SK-N-SH (cell line): ENCODE measurements at regions not wholly inside any gene's neighbourhood (a gene's known extent, or its start where the extent isn't known, plus 50 kb on each side); places are given as distances from the start of the nearest gene placed in this dataset.

Experiments
- CTCF ChIA-PET: fragments of 300-600, 350-600 bp; formaldehyde crosslinking; extraction: SDS; loops from one replicate; lab custom pipeline; 2021; lab: Yijun Ruan, JAX
- POLR2A ChIA-PET: fragments of 350-600 bp; sonication (Branson Sonifier 250); formaldehyde crosslinking; extraction: SDS; loops from one replicate; lab custom pipeline; 2020; ENCODE audit warnings: antibody characterized with exemption, inconsistent platforms; lab: Yijun Ruan, JAX
- DNase-seq: peaks from one replicate; pipeline ENCODE4 v3.0.0; 2012
- H2AFZ ChIP-seq: fragments of 200-600 bp; sonication (generic); 2 replicates; pipeline ENCODE4 v1.8.1; 2016; ENCODE audit warnings: antibody characterized with exemption, mild to moderate bottlenecking, low read depth
- H3F3A ChIP-seq: fragments of 200-600 bp; sonication (generic); replicated peaks from 2 replicates; pipeline ENCODE3; 2016; ENCODE audit warnings: antibody characterized with exemption, mild to moderate bottlenecking; ENCODE audit not compliant: insufficient read depth
- H3K27ac ChIP-seq, 2 experiments: fragments of 200-500 bp in 1 of 2; fragments of 200-600 bp in 1 of 2; sonication (Bioruptor generic) in 1 of 2; sonication (generic), shearing (Covaris generic) in 1 of 2; 2 replicates each; pipeline versions ENCODE4 v1.5.1 to v1.6.1; 2014 to 2016; ENCODE audit warnings: low read depth in 2 of 2, inconsistent platforms in 1 of 2, low read length in 1 of 2, mild to moderate bottlenecking in 1 of 2, mixed read lengths in 1 of 2
- H3K27me3 ChIP-seq: fragments of 200-600 bp; sonication (generic), shearing (Covaris generic); 2 replicates; pipeline ENCODE4 v1.6.1; 2016; ENCODE audit warnings: mixed run types; ENCODE audit not compliant: insufficient read depth
- H3K36me3 ChIP-seq, 2 experiments: fragments of 200-500 bp in 1 of 2; fragments of 200-600 bp in 1 of 2; sonication (Bioruptor generic) in 1 of 2; sonication (generic) in 1 of 2; replicated peaks in 1 of 2; 2 replicates each; pipeline versions ENCODE3 to v1.5.1; 2014 to 2016; ENCODE audit warnings: low read length in 1 of 2, mild to moderate bottlenecking in 1 of 2; ENCODE audit not compliant: insufficient read depth in 2 of 2, control insufficient read depth in 1 of 2
- H3K4me1 ChIP-seq, 2 experiments: fragments of 200-500 bp in 1 of 2; fragments of 200-600 bp in 1 of 2; sonication (Bioruptor generic) in 1 of 2; sonication (generic), shearing (Covaris generic) in 1 of 2; 2 replicates each; pipeline versions ENCODE4 v1.5.1 to v1.6.1; 2014 to 2016; ENCODE audit warnings: low read depth in 1 of 2, low read length in 1 of 2, mixed run types in 1 of 2; ENCODE audit not compliant: insufficient read depth in 2 of 2, control insufficient read depth in 1 of 2
- H3K4me2 ChIP-seq: fragments of 200-600 bp; sonication (generic), shearing (Covaris generic); 2 replicates; pipeline ENCODE4 v1.6.1; 2017; ENCODE audit warnings: mixed run types
- H3K4me3 ChIP-seq, 2 experiments: fragments of 200-500 bp in 1 of 2; fragments of 200-600 bp in 1 of 2; sonication (Bioruptor generic) in 1 of 2; sonication (generic), shearing (Covaris generic) in 1 of 2; 2 replicates each; pipeline versions ENCODE4 v1.5.1 to v1.8.1; 2014 to 2016; ENCODE audit warnings: low read depth in 2 of 2, inconsistent platforms in 1 of 2, low read length in 1 of 2, mild to moderate bottlenecking in 1 of 2, mixed read lengths in 1 of 2, moderate library complexity in 1 of 2
- H3K79me2 ChIP-seq: fragments of 200-600 bp; sonication (generic); 2 replicates; pipeline ENCODE4 v1.8.1; 2017; ENCODE audit warnings: mild to moderate bottlenecking; ENCODE audit not compliant: insufficient read depth
- H3K9ac ChIP-seq: fragments of 200-600 bp; sonication (generic); 2 replicates; pipeline ENCODE4 v1.6.1; 2017; ENCODE audit warnings: mixed run types
- H3K9me2 ChIP-seq: fragments of 200-600 bp; sonication (generic); 2 replicates; pipeline ENCODE4 v1.6.1; 2017; ENCODE audit warnings: mixed run types
- H3K9me3 ChIP-seq: fragments of 200-600 bp; sonication (generic); 2 replicates; pipeline ENCODE4 v1.6.1; 2017; ENCODE audit warnings: mixed run types, mild to moderate bottlenecking, moderate library complexity
- H4K20me1 ChIP-seq: fragments of 200-600 bp; sonication (generic); 2 replicates; pipeline ENCODE4 v1.6.1; 2017; ENCODE audit warnings: mild to moderate bottlenecking, mixed run types; ENCODE audit not compliant: insufficient read depth
- ELF1 ChIP-seq: IDR thresholded peaks from 2 replicates; pipeline ENCODE4 v1.4.0; 2012
- EP300 ChIP-seq, 2 experiments: IDR thresholded peaks; 2 replicates each; pipeline versions ENCODE4 v1.4.0 to v1.6.1; 2012; ENCODE audit warnings: borderline replicate concordance in 1 of 2, low read depth in 1 of 2, low read length in 1 of 2
- EZH2phosphoT487 ChIP-seq: fragments of 200-600 bp; sonication (generic); IDR thresholded peaks from 2 replicates; pipeline ENCODE4 v1.6.1; 2017; ENCODE audit warnings: low read depth, mixed run types, mild to moderate bottlenecking, antibody characterized with exemption, moderate library complexity, borderline replicate concordance
- GABPA ChIP-seq: IDR thresholded peaks from 2 replicates; pipeline ENCODE4 v1.4.0; 2012; ENCODE audit warnings: low read depth, mild to moderate bottlenecking
- IRF3 ChIP-seq: fragments of 150-350 bp; IDR thresholded peaks from 2 replicates; pipeline ENCODE4 v1.6.1; 2016; ENCODE audit warnings: mild to moderate bottlenecking, low read depth, low read length
- MEF2A ChIP-seq: IDR thresholded peaks from 2 replicates; pipeline ENCODE4 v1.4.0; 2012; ENCODE audit warnings: low read depth, borderline replicate concordance
- NRF1 ChIP-seq: IDR thresholded peaks from 2 replicates; pipeline ENCODE4 v1.6.1; 2012; ENCODE audit warnings: low read depth, mild to moderate bottlenecking, low read length
- RAD21 ChIP-seq: IDR thresholded peaks from 2 replicates; pipeline ENCODE4 v1.6.1; 2012; ENCODE audit warnings: mild to moderate bottlenecking, low read length
- RXRA ChIP-seq: IDR thresholded peaks from 2 replicates; pipeline ENCODE4 v1.4.0; 2012; ENCODE audit warnings: low read depth, mild to moderate bottlenecking, borderline replicate concordance
- SMC3 ChIP-seq: IDR thresholded peaks from 2 replicates; pipeline ENCODE4 v1.6.1; 2012; ENCODE audit warnings: low read depth, low read length, improper control_type of control experiment
- TCF12 ChIP-seq: IDR thresholded peaks from 2 replicates; pipeline ENCODE4 v1.4.0; 2012
- TEAD4 ChIP-seq: IDR thresholded peaks from 2 replicates; pipeline ENCODE4 v1.4.0; 2012; ENCODE audit warnings: mild to moderate bottlenecking, borderline replicate concordance; ENCODE audit not compliant: insufficient read depth
- YY1 ChIP-seq: IDR thresholded peaks from 2 replicates; pipeline ENCODE4 v1.4.0; 2012; ENCODE audit warnings: low read depth, mild to moderate bottlenecking
- WGBS: methylation state at CpG from one replicate; pipeline ENCODE4 v1.1.6; 2017; ENCODE audit warnings: low lambda C conversion rate; 5-methylcytosine and 5-hydroxymethylcytosine counted together
- TF ChIP-seq, protein P1 (sequence below): IDR thresholded peaks from 2 replicates; pipeline ENCODE4 v1.4.0; 2012; ENCODE audit warnings: low read depth
- TF ChIP-seq, protein P2 (sequence below): IDR thresholded peaks from 2 replicates; pipeline ENCODE4 v1.4.0; 2012; ENCODE audit warnings: low read depth, borderline replicate concordance

DNA sequence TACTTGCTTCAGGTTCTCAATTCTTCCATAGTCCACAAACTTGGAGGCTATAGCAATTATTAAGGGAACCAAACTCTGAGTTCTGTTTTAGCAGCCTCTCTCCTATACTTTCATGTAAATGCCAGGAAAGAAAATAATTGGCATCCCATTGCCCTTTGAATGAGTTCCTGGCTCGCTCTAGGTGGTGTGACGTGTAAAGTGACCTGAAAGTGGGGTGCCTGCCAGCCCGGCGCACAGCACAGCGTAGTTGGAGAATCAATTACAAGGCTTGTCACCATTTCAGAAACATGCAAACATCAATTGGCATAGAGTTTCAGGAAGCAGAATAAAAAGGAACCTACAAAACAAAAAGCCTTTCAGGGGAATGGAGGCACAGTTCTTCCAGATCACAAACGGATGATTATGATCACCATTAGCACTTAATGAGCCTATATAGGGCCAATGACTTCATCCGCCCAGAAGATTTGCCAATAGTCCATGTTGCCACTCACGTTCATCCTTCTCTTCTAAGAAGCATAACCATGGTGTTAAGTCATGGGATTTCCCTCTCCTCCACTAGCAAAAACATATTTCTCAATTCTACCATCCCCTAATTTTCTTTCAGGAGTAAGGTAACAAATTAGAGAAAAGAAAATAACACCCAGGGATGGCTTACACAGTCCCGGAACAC, 354.6 kb upstream of the ADGRL2 start:
- H2AFZ ChIP-seq: no peak overlapping the region
- H3K36me3 ChIP-seq: no peaks in the 10 kb centered on the region
- no peaks in the 10 kb centered on the region for H3K79me2 ChIP-seq
- H3F3A ChIP-seq: no peaks in the 10 kb centered on the region
- CTCF ChIA-PET: no interaction called here
- no peak for TF ChIP-seq MEF2A
- TF ChIP-seq, protein P1, sequence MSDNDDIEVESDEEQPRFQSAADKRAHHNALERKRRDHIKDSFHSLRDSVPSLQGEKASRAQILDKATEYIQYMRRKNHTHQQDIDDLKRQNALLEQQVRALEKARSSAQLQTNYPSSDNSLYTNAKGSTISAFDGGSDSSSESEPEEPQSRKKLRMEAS: no peak
- no peak for TF ChIP-seq ELF1
- no peak for TF ChIP-seq NRF1
- TF ChIP-seq, protein P2, sequence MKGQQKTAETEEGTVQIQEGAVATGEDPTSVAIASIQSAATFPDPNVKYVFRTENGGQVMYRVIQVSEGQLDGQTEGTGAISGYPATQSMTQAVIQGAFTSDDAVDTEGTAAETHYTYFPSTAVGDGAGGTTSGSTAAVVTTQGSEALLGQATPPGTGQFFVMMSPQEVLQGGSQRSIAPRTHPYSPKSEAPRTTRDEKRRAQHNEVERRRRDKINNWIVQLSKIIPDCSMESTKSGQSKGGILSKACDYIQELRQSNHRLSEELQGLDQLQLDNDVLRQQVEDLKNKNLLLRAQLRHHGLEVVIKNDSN: no peak
- no peak for TF ChIP-seq YY1
- no peak for TF ChIP-seq RXRA
- no peak for TF ChIP-seq EP300 (IDR thresholded peaks at IDR 0.05; ENCODE audit: borderline replicate concordance in 1 of 2, low read depth in 1 of 2, low read length in 1 of 2)
- no peak for TF ChIP-seq TEAD4
- TF ChIP-seq TCF12: no peak
- TF ChIP-seq GABPA: no peak
- TF ChIP-seq IRF3: no peak
- no peak for TF ChIP-seq RAD21
- no peak for TF ChIP-seq SMC3
- no peak for TF ChIP-seq EZH2phosphoT487
- no peak overlapping the region for H3K9ac ChIP-seq
- no peaks in the 10 kb centered on the region for H3K9me2 ChIP-seq
- POLR2A ChIA-PET: no interaction called here
- no peaks in the 10 kb centered on the region for H3K9me3 ChIP-seq
- DNase-seq: no peak
- no peak overlapping the region for H3K27ac ChIP-seq
- 77% methylated on average over 9 of the region's 9 CpGs for WGBS
- H3K4me2 ChIP-seq: no peak overlapping the region
- no peaks in the 10 kb centered on the region for H3K4me1 ChIP-seq
- no peaks in the 10 kb centered on the region for H3K27me3 ChIP-seq
- H4K20me1 ChIP-seq: no peaks in the 10 kb centered on the region
- H3K4me3 ChIP-seq: no peak overlapping the region

GRCh38 chr1:81443288-81443687, 357.4 kb upstream of the ADGRL2 start:
- Histone ChIP-seq H3K27me3 (no peaks in the 10 kb centered on the region), H3K4me1 (no peaks in the 10 kb centered on the region)
- DNase-seq: no peak
- POLR2A ChIA-PET: no interaction called here
- TF ChIP-seq MEF2A (no peak), ELF1 (no peak)
- TF ChIP-seq, all 33 proteins: peak for 0
- Histone ChIP-seq H3F3A (no peaks in the 10 kb centered on the region), H3K9ac (no peak overlapping the region), H3K4me3 (no peak overlapping the region), H3K9me3 (no peaks in the 10 kb centered on the region), H4K20me1 (no peaks in the 10 kb centered on the region), H2AFZ (no peak overlapping the region), H3K27ac (no peak overlapping the region), H3K79me2 (no peaks in the 10 kb centered on the region), H3K9me2 (no peaks in the 10 kb centered on the region), H3K36me3 (no peaks in the 10 kb centered on the region), H3K4me2 (no peak overlapping the region)
- CTCF ChIA-PET: no interaction called here
- 86% methylated on average over 1 of the region's 1 CpG for WGBS
